HEK293 (cell line): ENCODE measurements at regions not wholly inside any gene's neighbourhood (a gene's known extent, or its start where the extent isn't known, plus 50 kb on each side); places are given as distances from the start of the nearest gene placed in this dataset.

Experiments
- ATF2 ChIP-seq: fragments of 450-650 bp; formaldehyde crosslinking; IDR thresholded peaks from 2 replicates; pipeline ENCODE4 v1.5.1; 2016; ENCODE audit warnings: missing biosample characterization, missing genetic modification characterization, low read depth
- CTCF ChIP-seq: fragments of 450-650 bp; formaldehyde crosslinking; IDR thresholded peaks from 2 replicates; pipeline ENCODE4 v1.5.1; 2016; ENCODE audit warnings: missing biosample characterization, missing genetic modification characterization
- REST ChIP-seq: fragments of 450-650 bp; formaldehyde crosslinking; IDR thresholded peaks from 2 replicates; pipeline ENCODE4 v1.5.1; 2016; ENCODE audit warnings: missing biosample characterization, missing genetic modification characterization
- ZIC2 ChIP-seq: fragments of 450-650 bp; formaldehyde crosslinking; IDR thresholded peaks from 2 replicates; pipeline ENCODE4 v1.5.1; 2016; ENCODE audit warnings: missing biosample characterization, missing genetic modification characterization
- ZNF121 ChIP-seq: fragments of 450-650 bp; formaldehyde crosslinking; IDR thresholded peaks from 2 replicates; pipeline ENCODE4 v1.5.1; 2016; ENCODE audit warnings: missing biosample characterization, missing genetic modification characterization
- ZNF214 ChIP-seq: fragments of 450-650 bp; formaldehyde crosslinking; IDR thresholded peaks from 2 replicates; pipeline ENCODE4 v1.5.1; 2017; ENCODE audit warnings: missing biosample characterization, mild to moderate bottlenecking, missing genetic modification characterization, borderline replicate concordance
- ZNF23 ChIP-seq: fragments of 450-650 bp; formaldehyde crosslinking; IDR thresholded peaks from 2 replicates; pipeline ENCODE4 v1.5.1; 2016; ENCODE audit warnings: missing biosample characterization, missing genetic modification characterization, borderline replicate concordance
- ZNF350 ChIP-seq: fragments of 450-650 bp; formaldehyde crosslinking; IDR thresholded peaks from 2 replicates; pipeline ENCODE4 v1.5.0; 2017; ENCODE audit warnings: missing biosample characterization, mild to moderate bottlenecking, missing genetic modification characterization
- ZNF391 ChIP-seq: fragments of 450-650 bp; formaldehyde crosslinking; IDR thresholded peaks from 2 replicates; pipeline ENCODE4 v1.5.1; 2016; ENCODE audit warnings: low read depth, missing biosample characterization, missing genetic modification characterization, borderline replicate concordance
- ZNF521 ChIP-seq: fragments of 450-650 bp; formaldehyde crosslinking; IDR thresholded peaks from 2 replicates; pipeline ENCODE4 v1.5.1; 2017; ENCODE audit warnings: missing biosample characterization, mild to moderate bottlenecking, missing genetic modification characterization
- ZNF561 ChIP-seq: fragments of 450-650 bp; IDR thresholded peaks from 2 replicates; pipeline ENCODE4 v1.5.1; 2018; ENCODE audit warnings: missing biosample characterization, missing genetic modification characterization, borderline replicate concordance
- ZNF791 ChIP-seq: fragments of 450-650 bp; formaldehyde crosslinking; IDR thresholded peaks from 2 replicates; pipeline ENCODE4 v1.5.1; 2016; ENCODE audit warnings: missing biosample characterization, missing genetic modification characterization

- TF ChIP-seq ZNF561 (tag by site-specific recombination) (no peak), ZIC2 (tag by site-specific recombination) (no peak), ZNF350 (tag by site-specific recombination) (no peak), ZNF391 (tag by site-specific recombination) (no peak), CTCF (tag by site-specific recombination) (no peak), ZNF521 (tag by site-specific recombination) (no peak), REST (tag by site-specific recombination) (no peak), ZNF121 (tag by site-specific recombination) (no peak), ZNF791 (tag by site-specific recombination) (no peak), ZNF214 (tag by site-specific recombination) (no peak), ZNF23 (tag by site-specific recombination) (no peak), ATF2 (tag by site-specific recombination) (no peak)
These were observed 186.3 kb downstream of the IPMK start for GRCh38 chr10:58081353-58081752.
